ENCODE measurements at regions not wholly inside any gene's neighbourhood (a gene's known extent, or its start where the extent isn't known, plus 50 kb on each side); places are given as distances from the start of the nearest gene placed in this dataset.

GRCh38 chr4:126458993-126459392, 1144.2 kb downstream of the FAT4 start:
- Histone ChIP-seq H3K27me3 (ENCODE audit: insufficient read depth, poor library complexity, severe bottlenecking) (no peaks in the 10 kb centered on the region), H3K27ac (replicated peaks) (no peak overlapping the region), H3K4me3 (replicated peaks; ENCODE audit: insufficient read depth, low read length) (no peak overlapping the region)
- TF ChIP-seq SPI1 (IDR thresholded peaks at IDR 0.05; ENCODE audit: borderline replicate concordance, low read depth) (no peak), POLR2AphosphoS5 (IDR thresholded peaks at IDR 0.05; ENCODE audit: low read depth) (no peak), CTCF (IDR thresholded peaks at IDR 0.05; ENCODE audit: insufficient read depth, low read length) (no peak), REST (IDR thresholded peaks at IDR 0.05; ENCODE audit: insufficient replicate concordance, low read depth) (no peak), GABPA (IDR thresholded peaks at IDR 0.05; ENCODE audit: low read depth) (no peak)
- DNase-seq (ENCODE audit: low read depth in 1 of 2, low spot score in 1 of 2), result no peak

GRCh38 chr4:126465341-126465740, 1150.6 kb downstream of the FAT4 start:
- Histone ChIP-seq H3K27me3 (ENCODE audit: insufficient read depth, poor library complexity, severe bottlenecking) (no peaks in the 10 kb centered on the region), H3K27ac (replicated peaks) (no peak overlapping the region), H3K4me3 (replicated peaks; ENCODE audit: insufficient read depth, low read length) (no peak overlapping the region)
- no peak for DNase-seq (ENCODE audit: low read depth in 1 of 2, low spot score in 1 of 2)
- TF ChIP-seq POLR2AphosphoS5 (IDR thresholded peaks at IDR 0.05; ENCODE audit: low read depth) (no peak), SPI1 (IDR thresholded peaks at IDR 0.05; ENCODE audit: borderline replicate concordance, low read depth) (no peak), GABPA (IDR thresholded peaks at IDR 0.05; ENCODE audit: low read depth) (no peak), CTCF (IDR thresholded peaks at IDR 0.05; ENCODE audit: insufficient read depth, low read length) (no peak), REST (IDR thresholded peaks at IDR 0.05; ENCODE audit: insufficient replicate concordance, low read depth) (no peak)

GRCh38 chr4:126466848-126467247, 1152.1 kb downstream of the FAT4 start:
- Histone ChIP-seq H3K27ac (replicated peaks) (no peak overlapping the region), H3K4me3 (replicated peaks; ENCODE audit: insufficient read depth, low read length) (no peak overlapping the region), H3K27me3 (ENCODE audit: insufficient read depth, poor library complexity, severe bottlenecking) (no peaks in the 10 kb centered on the region)
- TF ChIP-seq REST (IDR thresholded peaks at IDR 0.05; ENCODE audit: insufficient replicate concordance, low read depth) (no peak), CTCF (IDR thresholded peaks at IDR 0.05; ENCODE audit: insufficient read depth, low read length) (no peak), POLR2AphosphoS5 (IDR thresholded peaks at IDR 0.05; ENCODE audit: low read depth) (no peak), SPI1 (IDR thresholded peaks at IDR 0.05; ENCODE audit: borderline replicate concordance, low read depth) (no peak), GABPA (IDR thresholded peaks at IDR 0.05; ENCODE audit: low read depth) (no peak)
- DNase-seq (ENCODE audit: low read depth in 1 of 2, low spot score in 1 of 2), result no peak

All from HL-60 (cell line).